HG03175 (cell line): ENCODE measurements at regions not wholly inside any gene's neighbourhood (a gene's known extent, or its start where the extent isn't known, plus 50 kb on each side); places are given as distances from the start of the nearest gene placed in this dataset.

Experiments used
- ATAC-seq: cut with Tn5 transposase; IDR thresholded peaks from one replicate; pipeline ENCODE4 v1.9.1; 2021; ENCODE audit warnings: mild to moderate bottlenecking, moderate library complexity; ENCODE audit not compliant: unreplicated experiment

DNA sequence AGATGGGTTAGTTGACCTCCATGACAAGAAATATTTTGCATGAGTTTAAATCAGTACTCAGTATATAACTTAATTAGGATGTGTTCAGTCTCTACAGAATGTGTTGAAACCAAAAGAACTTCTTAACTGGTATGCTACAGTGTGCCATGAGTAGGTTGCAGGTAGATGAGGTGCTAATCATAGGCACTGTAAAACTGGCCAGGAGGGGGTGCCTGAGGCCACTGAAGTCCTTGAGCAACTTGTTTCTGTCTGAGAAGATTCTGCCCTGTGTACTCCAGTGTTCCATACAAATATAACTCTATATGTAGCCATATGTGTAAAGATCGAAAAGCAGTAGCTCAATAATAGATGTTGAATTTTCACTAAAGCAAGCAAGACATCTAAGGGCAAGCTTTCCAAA, 549.2 kb upstream of the KLF12 start:
- no peak for ATAC-seq

- ATAC-seq: no peak
Measured at GRCh38 chr13:74682746-74683145, 548.5 kb upstream of the KLF12 start.

GRCh38 chr13:74681891-74682290, 547.7 kb upstream of the KLF12 start:
- no peak for ATAC-seq

DNA sequence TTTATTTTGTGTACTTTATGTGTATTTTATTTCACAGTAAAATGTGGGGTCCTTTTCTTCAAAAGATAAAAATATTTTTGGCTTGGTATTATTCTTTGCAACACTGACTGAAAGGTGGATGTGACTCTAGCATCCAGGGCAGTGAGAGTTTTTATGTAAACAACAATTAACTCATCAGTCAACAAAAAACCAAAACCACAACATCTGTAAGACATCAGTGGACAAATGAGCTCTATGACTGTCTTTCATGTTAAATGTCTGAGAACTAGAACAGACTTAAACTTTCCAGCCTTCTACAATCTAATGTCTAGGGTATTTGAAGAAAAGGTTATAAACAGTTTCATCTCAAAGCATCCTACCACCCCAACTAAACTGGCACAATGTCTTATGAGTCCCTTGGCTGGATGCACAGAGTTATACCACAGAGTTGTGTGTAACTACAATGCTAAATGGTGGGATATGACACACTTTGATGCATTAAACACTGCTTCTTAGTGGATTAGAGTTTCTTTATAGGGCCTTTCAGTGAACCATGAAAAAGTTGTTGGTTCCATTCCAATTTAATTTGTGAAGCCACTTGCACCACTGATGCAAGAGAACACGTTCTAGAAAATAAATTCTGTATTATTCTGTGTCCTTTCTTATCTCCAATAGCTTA, 544.2 kb upstream of the KLF12 start:
- no peak for ATAC-seq

DNA sequence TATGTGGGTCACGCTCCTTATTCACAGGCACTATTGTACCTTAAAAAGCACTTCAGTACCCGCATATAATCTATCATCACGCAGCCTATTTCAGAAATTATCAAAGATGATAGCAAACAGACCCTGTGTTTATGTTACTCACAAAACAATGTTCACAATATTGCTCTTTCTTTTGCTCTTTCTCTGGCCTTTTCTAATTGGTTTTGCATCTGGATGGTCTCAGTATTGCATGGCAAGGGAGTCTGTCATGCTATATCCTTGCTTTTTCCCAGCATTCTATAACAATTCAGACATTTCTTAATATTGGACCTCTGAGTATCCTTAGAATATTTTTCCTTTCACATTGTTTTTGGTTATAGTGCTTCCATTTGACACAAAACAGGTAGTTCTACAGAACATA, 541.8 kb upstream of the KLF12 start:
- ATAC-seq: no peak

DNA sequence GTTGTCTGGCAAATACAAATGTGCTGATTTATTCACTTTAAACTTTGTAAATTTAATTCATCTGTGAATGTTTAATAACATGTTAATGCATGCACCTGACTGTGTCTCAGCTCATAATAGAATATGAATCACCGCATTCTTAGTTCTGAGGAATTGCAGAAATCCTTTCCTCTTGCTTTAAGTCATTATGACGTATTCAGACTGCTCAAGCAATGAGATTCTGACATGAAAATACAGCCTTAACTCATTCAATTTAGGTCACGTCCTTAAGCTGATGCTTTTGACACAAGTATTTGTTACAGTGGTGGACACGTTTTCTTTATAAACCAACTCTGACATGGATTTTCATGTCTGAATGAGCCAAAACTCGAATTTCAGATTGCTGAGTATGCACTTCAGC, 541.0 kb upstream of the KLF12 start:
- no peak for ATAC-seq

GRCh38 chr13:74674720-74675119, 540.5 kb upstream of the KLF12 start:
- no peak for ATAC-seq

GRCh38 chr13:74669149-74669548, 534.9 kb upstream of the KLF12 start:
- ATAC-seq: no peak

GRCh38 chr13:74667656-74668203, 533.5 kb upstream of the KLF12 start:
- ATAC-seq: no peak

- ATAC-seq: no peak
Measured at GRCh38 chr13:74662905-74663304, 528.7 kb upstream of the KLF12 start.

DNA sequence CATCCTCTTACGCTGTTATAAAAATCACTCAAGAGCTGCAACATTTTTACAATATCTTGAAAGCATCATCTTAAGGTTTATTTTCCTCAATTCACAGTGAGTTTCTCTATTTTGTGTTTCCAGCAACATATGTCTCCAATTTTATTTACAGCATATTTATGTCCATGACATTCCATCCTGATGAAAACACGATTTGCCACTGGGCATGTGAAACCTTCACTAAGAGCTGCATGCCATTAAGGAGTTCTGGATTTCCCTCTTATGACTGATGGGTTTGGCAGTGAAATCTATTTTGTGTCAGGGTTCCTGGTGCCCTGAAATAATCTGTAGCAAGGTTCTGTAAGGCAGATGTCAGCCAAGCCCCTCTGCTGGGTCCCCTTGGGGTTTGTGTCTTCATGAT, 527.6 kb upstream of the KLF12 start:
- ATAC-seq: no peak

GRCh38 chr13:74657765-74658164, 523.6 kb upstream of the KLF12 start:
- ATAC-seq: no peak

DNA sequence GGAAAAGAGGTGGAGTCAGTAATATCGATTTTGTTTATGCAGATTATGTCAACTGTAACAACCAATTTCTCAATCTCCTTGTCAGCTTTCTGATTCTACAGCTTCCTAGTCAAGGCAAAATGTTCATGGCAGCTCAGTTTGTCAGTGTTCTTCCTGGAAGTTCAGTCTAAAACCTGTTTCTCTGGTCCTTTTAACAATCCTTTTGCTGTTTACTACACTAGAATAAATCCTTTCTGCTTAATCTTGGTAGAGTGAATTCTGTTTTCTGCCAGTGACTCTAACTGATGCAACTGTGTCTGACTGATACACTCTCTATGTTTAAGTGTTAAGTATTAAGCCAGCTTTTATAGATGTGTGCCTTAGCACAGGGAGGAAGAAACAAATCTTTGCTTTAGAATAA, 516.9 kb upstream of the KLF12 start:
- no peak for ATAC-seq

DNA sequence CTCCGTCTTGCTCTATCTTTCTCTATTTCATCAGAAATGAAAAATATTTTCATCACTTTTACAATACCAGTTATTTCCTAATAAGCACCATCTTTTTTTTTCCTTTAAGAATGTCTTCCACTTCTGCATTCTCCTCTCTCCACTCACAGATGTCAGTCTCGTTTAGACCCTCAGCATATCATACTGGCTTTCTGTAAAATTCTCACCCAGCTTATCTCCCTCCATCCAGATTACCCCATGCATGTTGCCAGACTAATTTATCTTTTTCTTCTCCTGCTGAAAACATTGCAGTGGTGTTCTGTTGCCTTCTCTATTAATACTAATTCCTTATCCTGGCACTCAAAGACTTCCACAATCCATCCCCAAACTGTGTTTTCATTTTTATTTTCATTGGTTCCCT, 513.8 kb upstream of the KLF12 start:
- no peak for ATAC-seq

- no peak for ATAC-seq
Measured at GRCh38 chr13:74647211-74647610, 513.0 kb upstream of the KLF12 start.

GRCh38 chr13:74646091-74646490, 511.9 kb upstream of the KLF12 start:
- ATAC-seq: no peak

DNA sequence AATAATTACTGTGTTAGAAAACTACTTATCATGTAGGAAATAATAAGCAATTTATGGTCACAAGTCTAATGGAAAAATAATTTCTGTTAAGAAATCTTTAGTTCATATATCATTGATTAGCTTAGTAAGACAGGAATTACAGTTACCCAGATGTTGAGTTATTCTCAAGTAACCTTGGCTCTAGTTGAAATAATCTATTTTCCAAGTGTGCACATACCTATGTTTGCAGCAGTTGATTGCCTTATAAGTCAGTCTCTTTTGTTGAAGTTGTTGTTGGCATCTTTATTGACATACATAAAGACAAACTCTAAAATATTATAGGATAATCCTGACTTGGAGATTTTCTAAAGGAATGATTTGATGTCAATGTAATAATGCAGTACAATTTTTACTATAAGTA, 511.4 kb upstream of the KLF12 start:
- no peak for ATAC-seq

- no peak for ATAC-seq
Measured at GRCh38 chr13:74644229-74644628, 510.0 kb upstream of the KLF12 start.

DNA sequence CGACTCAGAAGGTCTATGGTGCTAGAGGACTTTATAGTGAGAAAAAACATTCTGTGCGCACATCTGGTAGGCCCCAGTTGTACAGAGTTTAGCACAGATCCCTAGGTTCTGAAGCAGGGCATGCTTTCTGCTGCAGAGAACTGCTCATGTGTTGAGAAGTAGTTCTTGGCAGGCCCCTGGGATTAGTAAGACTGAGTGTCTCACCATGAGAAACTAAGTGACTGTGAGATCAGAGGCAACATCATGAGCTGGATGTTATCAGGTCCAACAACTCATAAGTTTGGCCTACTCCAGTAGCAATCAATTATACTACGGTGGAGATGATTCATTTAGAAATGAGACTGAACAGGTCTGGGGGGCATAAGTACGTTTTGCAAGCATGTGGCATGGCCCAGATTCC, 507.4 kb upstream of the KLF12 start:
- no peak for ATAC-seq

DNA sequence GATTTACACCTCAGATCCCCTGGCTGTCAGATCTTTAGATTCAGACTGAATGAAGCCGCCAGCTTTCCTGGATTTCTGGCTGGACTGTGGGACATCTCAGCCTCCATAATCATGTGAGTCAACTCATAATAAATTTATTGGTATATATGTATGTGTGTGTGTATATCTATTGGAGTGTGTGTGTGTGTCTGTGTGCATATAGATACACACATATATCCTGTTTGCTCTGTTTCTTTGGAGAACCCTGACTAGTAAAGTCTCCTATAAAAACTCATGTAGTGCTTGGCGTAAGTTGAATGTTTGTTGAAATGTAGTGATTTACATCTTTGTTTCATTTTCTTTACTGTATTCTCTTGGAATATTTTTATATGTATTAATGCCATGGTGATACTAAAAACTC, 499.5 kb upstream of the KLF12 start:
- ATAC-seq: no peak

GRCh38 chr13:74629985-74630384, 495.8 kb upstream of the KLF12 start:
- no peak for ATAC-seq

DNA sequence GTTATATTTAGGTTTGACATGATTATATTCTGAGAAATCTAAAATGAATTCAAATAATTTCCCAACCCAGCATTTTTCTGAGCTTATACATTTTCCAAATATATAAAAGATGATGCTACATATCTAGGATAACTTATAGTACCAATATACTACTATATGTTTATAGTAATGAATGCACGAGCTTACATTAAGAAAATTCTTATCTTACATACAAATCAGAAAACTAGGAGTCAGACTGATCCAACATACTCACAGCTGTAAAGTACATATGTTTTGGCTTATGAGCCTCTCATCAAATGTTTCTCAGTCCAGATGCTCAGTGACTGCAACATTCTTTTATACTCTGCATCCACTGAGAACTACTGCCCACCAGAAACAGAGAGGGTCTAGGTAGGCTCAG, 491.3 kb upstream of the KLF12 start:
- no peak for ATAC-seq

DNA sequence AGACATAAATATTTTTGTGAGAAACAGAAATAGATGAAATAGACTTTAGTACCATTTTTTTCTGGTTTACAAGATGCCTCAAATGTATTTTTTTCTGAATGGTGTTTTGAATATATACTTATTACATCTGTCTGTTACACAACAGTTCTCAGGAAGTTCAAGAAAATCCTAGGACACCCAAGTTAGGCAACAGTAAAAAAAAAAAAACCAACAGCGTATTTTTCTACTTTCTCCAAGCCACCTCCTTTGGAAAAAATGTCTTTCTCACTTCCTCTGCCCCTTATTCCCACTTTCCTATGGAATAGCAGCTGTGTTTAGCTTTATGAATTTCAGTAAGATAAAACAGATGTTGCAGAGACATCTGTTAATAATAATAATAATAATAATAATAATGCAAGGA, 489.6 kb upstream of the KLF12 start:
- no peak for ATAC-seq
